ENCODE measurements at regions not wholly inside any gene's neighbourhood (a gene's known extent, or its start where the extent isn't known, plus 50 kb on each side); places are given as distances from the start of the nearest gene placed in this dataset.

GRCh38 chrX:114344756-114345349, 239.0 kb upstream of the HTR2C start:
- FAIRE-seq (peak; percentile 68), DNase-seq (ENCODE audit: low spot score) (peak; percentile 3), ATAC-seq (peak; percentile 55; the same call in 2 of the 3 replicates)
- Histone ChIP-seq H3K4me3 (replicated peaks in 1 of 3; ENCODE audit: insufficient read depth in 1 of 3, low read depth in 2 of 3, low read length in 3 of 3) (no peak overlapping the region), H3K9me3 (ENCODE audit: low read length) (no peaks in the 10 kb centered on the region), H3K4me1 (ENCODE audit: insufficient read depth, low read length) (no peaks in the 10 kb centered on the region), H3K36me3 (replicated peaks in 1 of 2; ENCODE audit: control insufficient read depth in 1 of 2, insufficient read depth in 2 of 2, low read length in 2 of 2) (no peaks in the 10 kb centered on the region), H3K27me3 (ENCODE audit: control insufficient read depth in 1 of 2, insufficient read depth in 2 of 2, low read length in 2 of 2) (no peaks in the 10 kb centered on the region), H3K4me2 (ENCODE audit: low read depth, low read length) (no peak overlapping the region), H3K9ac (ENCODE audit: insufficient read depth, low read depth, low read length) (no peak overlapping the region), H4K20me1 (ENCODE audit: insufficient read depth, low read length) (no peaks in the 10 kb centered on the region), H3K79me2 (ENCODE audit: insufficient read depth, low read length) (no peaks in the 10 kb centered on the region), H3K27ac (ENCODE audit: extremely low read length, insufficient read depth, low read length) (no peak overlapping the region), H2AFZ (ENCODE audit: low read length) (no peak overlapping the region)
- in situ Hi-C loops (cut with HindIII; ENCODE audit: extremely low pct_ligation_motif_present, low pct_unique_long_range_greater_than_20kb) (no loop called here), intact Hi-C loops (cut with micrococcal nuclease; ENCODE audit: unreplicated experiment) (no loop called here)
- TF ChIP-seq AKAP8 (CRISPR knock-in tag; IDR thresholded peaks at IDR 0.05) (no peak), SAP130 (CRISPR knock-in tag; IDR thresholded peaks at IDR 0.05; ENCODE audit: low read depth) (no peak), NFE2L2 (IDR thresholded peaks at IDR 0.05; ENCODE audit: low read length) (no peak), ZNF337 (CRISPR knock-in tag; IDR thresholded peaks at IDR 0.05; ENCODE audit: borderline replicate concordance, low read depth) (no peak), RNF219 (CRISPR knock-in tag; IDR thresholded peaks at IDR 0.05) (no peak), FOSL2 (CRISPR knock-in tag; IDR thresholded peaks at IDR 0.05) (no peak), ZNF607 (CRISPR knock-in tag; IDR thresholded peaks at IDR 0.05; ENCODE audit: borderline replicate concordance) (no peak), JUN (CRISPR knock-in tag; IDR thresholded peaks at IDR 0.05) (no peak), TEF (CRISPR knock-in tag; IDR thresholded peaks at IDR 0.05) (no peak), STAG1 (CRISPR knock-in tag; IDR thresholded peaks at IDR 0.05) (peak; percentile 20; the same call in 1 of the 2 replicates), ZNF768 (CRISPR knock-in tag; IDR thresholded peaks at IDR 0.05) (no peak), SKI (IDR thresholded peaks at IDR 0.05; ENCODE audit: partially characterized antibody) (no peak), CAMTA2 (CRISPR knock-in tag; IDR thresholded peaks at IDR 0.05; ENCODE audit: borderline replicate concordance) (no peak), NKX3-1 (CRISPR knock-in tag; IDR thresholded peaks at IDR 0.05) (no peak), ZNF619 (CRISPR knock-in tag; IDR thresholded peaks at IDR 0.05) (no peak)
- TF ChIP-seq, protein P1, sequence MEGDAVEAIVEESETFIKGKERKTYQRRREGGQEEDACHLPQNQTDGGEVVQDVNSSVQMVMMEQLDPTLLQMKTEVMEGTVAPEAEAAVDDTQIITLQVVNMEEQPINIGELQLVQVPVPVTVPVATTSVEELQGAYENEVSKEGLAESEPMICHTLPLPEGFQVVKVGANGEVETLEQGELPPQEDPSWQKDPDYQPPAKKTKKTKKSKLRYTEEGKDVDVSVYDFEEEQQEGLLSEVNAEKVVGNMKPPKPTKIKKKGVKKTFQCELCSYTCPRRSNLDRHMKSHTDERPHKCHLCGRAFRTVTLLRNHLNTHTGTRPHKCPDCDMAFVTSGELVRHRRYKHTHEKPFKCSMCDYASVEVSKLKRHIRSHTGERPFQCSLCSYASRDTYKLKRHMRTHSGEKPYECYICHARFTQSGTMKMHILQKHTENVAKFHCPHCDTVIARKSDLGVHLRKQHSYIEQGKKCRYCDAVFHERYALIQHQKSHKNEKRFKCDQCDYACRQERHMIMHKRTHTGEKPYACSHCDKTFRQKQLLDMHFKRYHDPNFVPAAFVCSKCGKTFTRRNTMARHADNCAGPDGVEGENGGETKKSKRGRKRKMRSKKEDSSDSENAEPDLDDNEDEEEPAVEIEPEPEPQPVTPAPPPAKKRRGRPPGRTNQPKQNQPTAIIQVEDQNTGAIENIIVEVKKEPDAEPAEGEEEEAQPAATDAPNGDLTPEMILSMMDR (CRISPR knock-in tag; IDR thresholded peaks at IDR 0.05) = peak; percentile 59
- POLR2A ChIA-PET = no interaction called here
- whole genome bisulfite sequencing (ENCODE audit: low lambda C conversion rate) = 8% methylated on average over 3 of the region's 3 CpGs
- no TSS peak for BruUV-seq (replicated peaks)
- CTCF ChIA-PET (ENCODE audit: low intra/inter-chr PET ratio, low total read pairs) = no interaction called here

Measured in HepG2 (cell line).